Caki2 (cell line): ENCODE measurements at regions not wholly inside any gene's neighbourhood (a gene's known extent, or its start where the extent isn't known, plus 50 kb on each side); places are given as distances from the start of the nearest gene placed in this dataset.

Experiments
- DNase-seq: peaks from one replicate; pipeline ENCODE4 v3.0.0-alpha.2; 2015; ENCODE audit warnings: low read depth
- in situ Hi-C: cut with HindIII; loops from 2 replicates; pipeline ENCODE4 v1.10.0; 2016; ENCODE audit warnings: low sequenced_read_pairs, low pct_unique_long_range_greater_than_20kb, mixed read lengths

- DNase-seq, result peak; percentile 35
- in situ Hi-C loops, result no loop called here
Measured at GRCh38 chr16:80084614-80085013, 456.2 kb upstream of the DYNLRB2 start.

DNA sequence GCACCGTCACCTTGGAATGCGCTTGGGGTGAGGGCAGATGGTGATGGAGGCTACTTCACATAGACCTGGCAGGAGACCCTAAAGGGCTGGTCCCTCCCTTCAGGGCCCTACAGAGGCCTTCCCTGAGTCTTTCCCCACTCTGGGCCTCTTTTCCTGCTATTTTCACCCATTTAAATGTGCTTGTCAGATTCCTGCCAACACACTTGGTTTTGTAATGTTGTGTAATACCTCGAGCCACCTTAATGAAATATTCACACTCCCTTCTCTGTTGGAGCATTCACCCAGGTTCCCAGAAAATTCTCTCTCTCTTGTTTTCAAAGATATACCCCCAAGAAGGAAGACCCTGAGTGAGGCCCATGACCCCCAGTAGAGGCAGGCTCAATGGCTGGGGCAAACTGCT is 456.6 kb upstream of the DYNLRB2 start:
- DNase-seq, result no peak
- in situ Hi-C loops, result no loop called here

DNA sequence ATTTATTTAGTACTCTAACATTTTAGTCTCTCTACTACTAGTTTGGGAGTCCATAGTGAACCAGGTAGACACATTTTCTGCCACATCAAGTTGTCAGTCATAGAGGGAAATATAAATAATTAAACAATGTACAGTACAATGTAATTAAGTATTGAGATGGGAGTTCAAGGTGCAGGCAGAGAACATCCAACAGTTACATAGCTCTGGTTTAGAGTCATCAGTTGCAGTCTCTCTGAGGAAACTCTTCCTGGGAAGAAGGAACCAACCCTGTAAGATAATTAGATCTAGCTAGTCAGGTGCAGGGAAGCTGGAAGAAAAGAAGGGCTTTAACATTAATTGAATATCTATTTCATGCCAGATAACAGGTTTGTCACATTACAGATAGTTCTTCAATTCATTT is 457.9 kb upstream of the DYNLRB2 start:
- DNase-seq, result no peak
- in situ Hi-C loops, result no loop called here

- in situ Hi-C loops, result no loop called here
Measured at GRCh38 chr16:80081846-80082245, 458.9 kb upstream of the DYNLRB2 start.

GRCh38 chr16:80080287-80080851 is 460.4 kb upstream of the DYNLRB2 start:
- in situ Hi-C loops, result no loop called here
- no peak for DNase-seq

More at GRCh38 chr16:80081846-80082245, 458.9 kb upstream of the DYNLRB2 start:
- no peak for DNase-seq

GRCh38 chr16:80079072-80079471 is 461.7 kb upstream of the DYNLRB2 start:
- peak; percentile 14 for DNase-seq

GRCh38 chr16:80077696-80078095 is 463.1 kb upstream of the DYNLRB2 start:
- in situ Hi-C loops, result no loop called here

More at GRCh38 chr16:80079072-80079471, 461.7 kb upstream of the DYNLRB2 start:
- in situ Hi-C loops, result no loop called here

DNA sequence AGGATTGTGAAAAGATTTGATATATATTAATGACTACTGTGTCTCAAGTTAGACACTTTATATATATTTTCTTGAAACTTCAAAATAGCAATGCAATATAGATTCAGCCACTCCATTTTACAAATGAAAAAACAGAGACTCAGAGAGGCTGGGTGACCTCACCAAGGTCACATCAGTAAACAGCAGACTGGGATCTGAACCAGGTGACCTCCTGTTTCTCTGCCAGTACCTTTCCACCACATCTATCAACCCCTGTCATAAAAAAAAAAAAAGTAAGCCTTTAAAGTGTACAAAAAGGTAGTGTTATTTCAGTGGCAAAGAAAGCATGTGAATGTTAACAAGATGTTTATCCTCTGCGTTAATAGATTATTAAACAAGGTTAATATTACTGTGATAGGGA is 466.5 kb upstream of the DYNLRB2 start:
- no peak for DNase-seq
- in situ Hi-C loops, result no loop called here

More at GRCh38 chr16:80077696-80078095, 463.1 kb upstream of the DYNLRB2 start:
- DNase-seq, result no peak

DNA sequence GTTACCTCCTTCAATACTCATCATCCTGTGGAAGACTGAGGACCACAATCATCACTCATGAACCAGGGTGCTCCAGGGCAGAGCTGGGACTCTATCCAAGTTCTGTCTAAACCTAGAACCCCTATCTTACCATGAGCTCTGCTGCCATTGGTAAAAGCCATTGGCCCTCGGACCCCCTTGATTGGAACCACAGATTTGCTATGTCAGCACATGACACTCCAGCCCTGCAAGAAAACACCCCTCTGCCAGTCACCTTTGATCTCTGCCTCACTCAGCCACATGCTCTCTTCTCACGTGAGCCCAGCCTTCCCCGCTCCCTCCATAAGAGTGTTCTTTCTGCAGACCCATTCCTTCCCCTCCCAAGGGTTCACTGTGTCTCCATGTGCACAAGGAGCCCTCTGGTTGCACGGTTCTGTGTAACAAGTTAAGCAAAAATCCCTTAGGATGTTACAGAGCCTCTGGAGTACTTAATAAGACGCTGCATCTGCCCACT is 468.8 kb upstream of the DYNLRB2 start:
- in situ Hi-C loops, result no loop called here
- DNase-seq, result no peak

- DNase-seq, result no peak
- in situ Hi-C loops, result no loop called here
Measured at GRCh38 chr16:80066805-80067580, 466.5 kb upstream of the MAF start.

DNA sequence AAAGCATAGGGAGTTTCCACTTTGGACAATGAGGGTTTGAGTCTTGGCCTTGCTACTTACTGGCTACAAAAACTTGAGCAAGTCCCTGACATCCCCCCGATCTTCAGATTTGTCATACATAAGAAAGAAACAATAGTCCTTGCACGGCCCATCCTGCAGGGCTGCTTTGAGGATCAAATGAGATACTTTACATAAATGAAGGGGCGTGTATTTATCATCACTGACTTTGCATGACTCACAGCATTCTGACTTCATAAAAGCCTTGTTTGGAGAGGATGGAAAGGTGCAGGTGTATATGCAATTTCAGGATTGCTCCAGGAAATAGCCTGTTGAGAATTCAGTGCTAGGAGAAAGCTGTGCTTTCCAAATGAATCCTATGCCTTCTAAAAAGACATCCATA is 465.0 kb upstream of the MAF start:
- in situ Hi-C loops, result no loop called here

GRCh38 chr16:80063713-80064069 is 463.2 kb upstream of the MAF start:
- in situ Hi-C loops, result no loop called here

More for the DNA sequence above, 465.0 kb upstream of the MAF start:
- no peak for DNase-seq

DNA sequence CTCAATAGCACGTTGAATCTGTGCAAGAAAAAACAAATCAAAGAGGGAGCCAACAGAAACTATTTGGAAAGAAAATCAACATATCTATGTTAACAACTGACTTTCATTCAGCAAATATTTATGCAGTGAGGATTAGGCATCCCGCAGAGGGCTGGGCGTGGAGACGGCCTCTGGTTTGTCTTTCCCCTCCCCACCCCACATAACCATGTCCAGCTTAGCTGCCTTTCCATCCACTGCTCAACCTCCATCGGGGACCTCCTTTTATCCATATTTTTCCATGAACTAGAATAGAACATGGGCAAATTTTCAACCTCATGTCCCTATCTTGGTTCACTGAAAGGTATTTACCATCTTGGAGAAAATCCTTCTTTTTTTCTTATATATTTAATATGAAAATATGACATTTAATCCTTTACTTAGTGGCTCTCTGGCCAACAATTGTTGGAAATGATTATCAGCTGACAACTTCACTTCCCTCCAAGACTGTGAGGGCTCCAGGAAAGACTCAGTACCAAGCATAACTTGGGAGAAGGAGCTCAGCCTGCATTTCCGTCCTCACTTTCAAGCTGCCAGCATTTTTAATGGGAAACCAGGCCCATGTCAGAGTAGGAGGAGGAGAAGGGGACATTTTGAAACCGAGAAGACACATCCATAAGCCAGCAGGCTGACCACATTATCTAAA is 462.6 kb upstream of the MAF start:
- no peak for DNase-seq
- in situ Hi-C loops, result no loop called here

More at GRCh38 chr16:80063713-80064069, 463.2 kb upstream of the MAF start:
- DNase-seq, result no peak

DNA sequence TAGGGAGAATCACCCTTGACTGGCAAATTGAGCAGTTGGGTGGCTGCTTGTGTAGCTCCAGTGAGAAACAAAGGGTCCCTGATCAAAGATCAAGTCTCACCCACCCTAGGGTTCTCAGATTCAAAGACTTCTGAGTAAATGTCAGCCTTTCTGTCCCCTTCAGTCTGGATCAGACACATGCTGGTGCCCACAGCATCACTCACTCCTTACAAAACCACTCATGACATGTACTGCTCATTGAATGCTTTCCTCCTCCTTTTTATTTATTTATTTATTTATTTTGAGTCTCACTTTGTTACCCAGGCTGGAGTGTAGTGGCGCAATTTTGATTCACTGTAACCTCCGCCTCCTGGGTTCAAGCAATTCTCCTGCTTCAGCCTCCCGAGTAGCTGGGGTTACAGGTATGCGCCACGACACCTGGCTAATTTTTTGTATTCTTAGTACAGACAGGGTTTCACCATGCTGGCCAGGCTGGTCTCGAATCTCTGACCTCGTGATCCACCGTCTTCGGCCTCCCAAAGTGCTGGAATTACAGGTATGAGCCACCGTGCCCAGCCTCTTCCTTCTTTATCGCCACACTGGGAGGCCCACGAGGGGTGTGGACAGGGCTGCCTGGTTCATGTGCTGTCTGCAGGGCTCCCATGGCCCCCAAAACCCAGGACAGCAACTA is 462.0 kb upstream of the MAF start:
- in situ Hi-C loops, result no loop called here
- no peak for DNase-seq

DNA sequence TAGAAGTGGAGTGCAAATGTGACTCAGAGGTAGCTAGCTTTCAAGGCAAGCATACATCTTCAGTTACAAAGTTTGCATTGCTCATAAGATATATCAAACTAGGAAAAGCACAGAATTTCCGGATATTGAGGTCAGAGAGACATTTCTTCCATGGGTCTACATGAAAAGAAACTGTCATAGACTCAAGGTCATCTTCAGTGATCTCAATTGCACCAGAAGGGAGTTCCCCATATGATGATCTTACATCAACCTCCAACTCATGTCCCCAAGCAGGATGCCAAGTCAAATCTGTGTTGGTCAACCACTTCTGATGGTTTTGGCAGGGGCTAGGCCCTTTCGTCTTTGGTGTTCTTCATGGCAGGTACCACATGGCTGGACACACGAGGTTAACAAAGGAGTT is 459.9 kb upstream of the MAF start:
- no peak for DNase-seq
- in situ Hi-C loops, result no loop called here

GRCh38 chr16:80059836-80060235 is 459.3 kb upstream of the MAF start:
- in situ Hi-C loops, result no loop called here
- DNase-seq, result no peak

DNA sequence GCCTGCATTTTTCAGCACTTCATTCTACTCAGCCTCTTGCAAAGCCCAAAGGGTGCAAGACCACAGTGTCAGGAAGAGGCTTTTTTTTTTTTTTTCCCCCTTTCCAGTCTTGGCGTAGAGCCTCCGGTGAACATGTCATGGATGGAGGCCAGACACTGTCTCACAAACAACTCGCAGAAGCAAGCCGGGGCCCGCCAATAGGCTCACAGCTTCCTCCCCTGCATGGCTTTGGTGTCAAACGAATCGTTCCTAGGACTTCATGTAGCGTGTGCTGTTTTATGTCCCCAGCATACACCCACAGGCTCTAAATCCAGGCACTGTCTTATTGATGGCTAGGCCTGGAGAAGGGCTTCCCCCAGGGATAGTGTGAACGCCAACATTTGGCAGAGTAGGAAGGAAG is 457.7 kb upstream of the MAF start:
- in situ Hi-C loops, result no loop called here
- no peak for DNase-seq

DNA sequence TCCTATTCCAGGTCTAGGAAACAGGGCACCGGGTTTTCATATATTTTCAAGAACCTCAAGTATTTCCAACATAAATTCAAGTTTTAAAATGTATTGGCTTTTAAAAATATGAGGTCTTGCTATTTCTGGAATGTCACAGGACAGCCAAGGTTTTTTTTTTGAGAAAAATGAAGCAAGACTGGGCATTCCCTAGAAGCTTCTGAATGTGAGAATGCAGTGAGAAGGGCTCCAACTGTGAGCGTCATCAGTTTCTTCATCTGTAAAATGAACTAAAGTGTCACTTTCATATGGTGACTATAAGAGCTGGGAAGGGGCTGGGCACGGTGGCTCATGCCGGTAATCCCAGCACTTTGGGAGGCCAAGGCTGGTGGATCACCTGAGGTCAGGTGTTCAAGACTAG is 455.8 kb upstream of the MAF start:
- in situ Hi-C loops, result no loop called here
- no peak for DNase-seq

GRCh38 chr16:80055831-80056230 is 455.3 kb upstream of the MAF start:
- DNase-seq, result no peak
- in situ Hi-C loops, result no loop called here
